Sigmoid colon (tissue), 4 donors: ENCODE measurements at regions not wholly inside any gene's neighbourhood (a gene's known extent, or its start where the extent isn't known, plus 50 kb on each side); places are given as distances from the start of the nearest gene placed in this dataset.

Experiments
- CTCF ChIP-seq, 4 experiments: fragments of 450-650 bp in 3 of 4; fragments of 200-600 bp in 1 of 4; IDR thresholded peaks; one replicate each; pipeline ENCODE4 v1.5.1; 2016 to 2019; ENCODE audit warnings: antibody characterized with exemption in 4 of 4, mild to moderate bottlenecking in 3 of 4, moderate library complexity in 2 of 4
- EP300 ChIP-seq, 4 donors: sonication (generic); formaldehyde crosslinking; IDR thresholded peaks; one replicate each; pipeline ENCODE4 v1.6.1; 2017; ENCODE audit warnings: antibody characterized with exemption in 4 of 4
- POLR2A ChIP-seq, 2 donors: fragments of 450-650 bp; IDR thresholded peaks; one replicate each; pipeline ENCODE4 v1.6.1; 2016; ENCODE audit warnings: antibody characterized with exemption in 2 of 2, mild to moderate bottlenecking in 2 of 2, moderate library complexity in 2 of 2
- POLR2AphosphoS5 ChIP-seq, 4 donors: sonication (generic); formaldehyde crosslinking; IDR thresholded peaks; one replicate each; pipeline ENCODE4 v1.6.1; 2017; ENCODE audit warnings: antibody characterized with exemption in 4 of 4

- TF ChIP-seq CTCF (IDR thresholded peaks at IDR 0.05): no peak
- no peak for TF ChIP-seq POLR2A (IDR thresholded peaks at IDR 0.05)
- TF ChIP-seq EP300 (IDR thresholded peaks at IDR 0.05): no peak
- no peak for TF ChIP-seq POLR2AphosphoS5 (IDR thresholded peaks at IDR 0.05)
Observed at GRCh38 chr2:150809103-150809502, 321.6 kb upstream of the RND3 start.
